ENCODE measurements at regions not wholly inside any gene's neighbourhood (a gene's known extent, or its start where the extent isn't known, plus 50 kb on each side); places are given as distances from the start of the nearest gene placed in this dataset.

- FAIRE-seq (no peak), DNase-seq (no peak), ATAC-seq (no peak)
- Histone ChIP-seq H3K4me3 (no peak overlapping the region), H3K27me3 (no peaks in the 10 kb centered on the region), H3K9me3 (no peaks in the 10 kb centered on the region), H3K36me3 (no peaks in the 10 kb centered on the region), H3K27ac (no peak overlapping the region), H3K4me1 (no peaks in the 10 kb centered on the region)
- TF ChIP-seq CTCF (IDR thresholded peaks at IDR 0.05), result no peak
- intact Hi-C loops (cut with DNase I), result no loop called here
- WGBS, 2 donors, result 90 to 94% methylated on average over 2 of the region's 2 CpGs
Observed at GRCh38 chr3:194787072-194787471, 101.4 kb downstream of the FAM43A start.

DNA sequence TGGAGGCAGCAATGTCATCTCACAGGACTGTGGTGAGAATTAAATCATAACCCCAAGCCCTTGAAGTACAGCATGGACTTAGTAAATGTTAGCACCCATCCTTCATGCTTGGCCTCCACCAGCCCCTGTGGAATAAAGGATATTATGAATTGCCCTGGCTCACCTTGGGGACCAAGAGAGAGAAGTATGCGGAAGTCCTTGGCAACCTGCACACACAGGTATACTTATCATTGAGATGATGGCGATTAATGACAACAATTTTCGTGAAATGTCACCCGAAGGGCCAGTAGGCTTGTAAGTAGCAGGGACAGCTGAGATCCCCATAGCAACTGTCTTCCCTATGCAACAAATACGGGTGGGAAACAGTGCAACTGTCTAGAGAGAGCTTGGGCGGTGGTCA, 102.0 kb downstream of the FAM43A start:
- FAIRE-seq, result no peak
- 79 to 84% methylated on average over 6 of the region's 6 CpGs for WGBS, 2 donors
- intact Hi-C loops (cut with DNase I), result no loop called here
- no peak overlapping the region for H3K27ac ChIP-seq
- no peak for TF ChIP-seq CTCF (IDR thresholded peaks at IDR 0.05)
- ATAC-seq, result no peak
- no peak for DNase-seq
- no peaks in the 10 kb centered on the region for H3K9me3 ChIP-seq
- no peak overlapping the region for H3K4me3 ChIP-seq
- H3K36me3 ChIP-seq, result no peaks in the 10 kb centered on the region
- H3K27me3 ChIP-seq, result no peaks in the 10 kb centered on the region
- no peaks in the 10 kb centered on the region for H3K4me1 ChIP-seq

DNA sequence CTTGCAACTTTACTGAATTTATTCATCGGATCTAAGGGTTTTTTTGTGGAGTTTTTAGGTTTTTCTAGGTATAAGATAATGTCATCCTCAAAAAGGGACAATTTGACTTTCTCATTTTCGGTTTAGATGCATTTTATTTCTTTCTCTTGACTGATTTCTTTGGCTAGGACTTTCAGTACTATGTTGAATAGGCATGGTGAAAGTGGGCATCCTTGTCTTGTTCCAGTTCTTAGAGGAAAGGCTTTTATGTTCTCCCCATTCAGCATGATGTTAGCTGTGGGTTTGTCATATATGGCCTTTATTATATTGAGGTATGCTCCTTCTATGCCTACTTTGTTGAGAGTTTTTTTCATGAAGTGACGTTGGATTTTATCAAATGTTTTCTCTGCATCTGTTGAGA, 106.7 kb downstream of the FAM43A start:
- Histone ChIP-seq H3K4me3 (no peak overlapping the region), H3K4me1 (no peaks in the 10 kb centered on the region), H3K27me3 (no peaks in the 10 kb centered on the region), H3K9me3 (no peaks in the 10 kb centered on the region), H3K36me3 (no peaks in the 10 kb centered on the region), H3K27ac (no peak overlapping the region)
- DNase-seq (no peak), ATAC-seq (no peak), FAIRE-seq (no peak)
- intact Hi-C loops (cut with DNase I), result no loop called here
- 72 to 76% methylated on average over 3 of the region's 3 CpGs for WGBS, 2 donors
- no peak for TF ChIP-seq CTCF (IDR thresholded peaks at IDR 0.05)

GRCh38 chr3:194797555-194798250, 112.0 kb downstream of the FAM43A start:
- Histone ChIP-seq H3K36me3 (no peaks in the 10 kb centered on the region), H3K27ac (no peak overlapping the region), H3K4me1 (no peaks in the 10 kb centered on the region), H3K9me3 (no peaks in the 10 kb centered on the region), H3K4me3 (no peak overlapping the region), H3K27me3 (no peaks in the 10 kb centered on the region)
- TF ChIP-seq CTCF (IDR thresholded peaks at IDR 0.05), result no peak
- ATAC-seq (no peak), FAIRE-seq (no peak), DNase-seq (no peak)
- intact Hi-C loops (cut with DNase I), result no loop called here
- WGBS, 2 donors, result 85 to 88% methylated on average over 9 of the region's 9 CpGs

DNA sequence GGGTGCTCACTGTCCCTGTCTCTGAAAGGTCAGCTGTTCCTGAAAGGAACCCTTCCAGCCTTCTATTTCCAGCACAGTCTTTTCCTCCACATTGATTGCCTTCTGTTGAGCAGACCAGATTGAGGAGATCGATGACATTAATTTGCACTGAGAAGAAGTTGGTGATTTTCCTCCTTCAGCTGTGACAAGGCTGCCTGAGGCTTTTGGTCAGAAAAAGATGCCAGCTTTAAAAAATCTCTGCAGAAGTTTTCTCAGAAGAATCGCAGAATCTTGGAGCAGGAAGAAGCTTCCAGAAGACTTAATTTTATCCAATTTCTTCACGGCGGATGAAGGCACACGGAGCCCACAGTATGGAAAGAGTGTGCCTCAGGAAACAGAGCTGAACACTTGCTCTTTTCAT, 112.8 kb downstream of the FAM43A start:
- DNase-seq (no peak), ATAC-seq (no peak), FAIRE-seq (no peak)
- Histone ChIP-seq H3K4me3 (no peak overlapping the region), H3K27ac (no peak overlapping the region), H3K4me1 (no peaks in the 10 kb centered on the region), H3K9me3 (no peaks in the 10 kb centered on the region), H3K27me3 (no peaks in the 10 kb centered on the region), H3K36me3 (no peaks in the 10 kb centered on the region)
- TF ChIP-seq CTCF (IDR thresholded peaks at IDR 0.05), result no peak
- 87 to 94% methylated on average over 5 of the region's 5 CpGs for WGBS, 2 donors
- intact Hi-C loops (cut with DNase I), result no loop called here
